ENCODE measurements at regions not wholly inside any gene's neighbourhood (a gene's known extent, or its start where the extent isn't known, plus 50 kb on each side); places are given as distances from the start of the nearest gene placed in this dataset.

GRCh38 chr4:58127680-58128079 lies 1017.5 kb upstream of the IGFBP7 start:
- no peak overlapping the region for H3K27ac ChIP-seq
- no peak for DNase-seq
- TF ChIP-seq CTCF (IDR thresholded peaks at IDR 0.05; ENCODE audit: low read depth, low read length, missing control alignments), result no peak
- no peaks in the 10 kb centered on the region for H3K36me3 ChIP-seq (replicated peaks)
- H3K4me3 ChIP-seq (ENCODE audit: low read depth, low read length), result no peak overlapping the region
- in situ Hi-C loops (cut with HindIII; ENCODE audit: low pct_ligation_motif_present, low sequenced_read_pairs), result no loop called here
- no peaks in the 10 kb centered on the region for H3K27me3 ChIP-seq (replicated peaks)

- Histone ChIP-seq H3K36me3 (replicated peaks) (no peaks in the 10 kb centered on the region), H3K27me3 (replicated peaks) (no peaks in the 10 kb centered on the region), H3K27ac (no peak overlapping the region), H3K4me3 (ENCODE audit: low read depth, low read length) (no peak overlapping the region)
- TF ChIP-seq CTCF (IDR thresholded peaks at IDR 0.05; ENCODE audit: low read depth, low read length, missing control alignments), result no peak
- in situ Hi-C loops (cut with HindIII; ENCODE audit: low pct_ligation_motif_present, low sequenced_read_pairs), result no loop called here
- DNase-seq, result no peak
Observed at GRCh38 chr4:58119298-58119697, 1009.1 kb upstream of the IGFBP7 start.

GRCh38 chr4:58113126-58113525 lies 1002.9 kb upstream of the IGFBP7 start:
- Histone ChIP-seq H3K4me3 (ENCODE audit: low read depth, low read length) (no peak overlapping the region), H3K27ac (no peak overlapping the region), H3K36me3 (replicated peaks) (no peaks in the 10 kb centered on the region), H3K27me3 (replicated peaks) (no peaks in the 10 kb centered on the region)
- DNase-seq, result no peak
- TF ChIP-seq CTCF (IDR thresholded peaks at IDR 0.05; ENCODE audit: low read depth, low read length, missing control alignments), result no peak
- in situ Hi-C loops (cut with HindIII; ENCODE audit: low pct_ligation_motif_present, low sequenced_read_pairs), result no loop called here

GRCh38 chr4:58111818-58112217 lies 1001.6 kb upstream of the IGFBP7 start:
- DNase-seq, result no peak
- Histone ChIP-seq H3K27ac (no peak overlapping the region), H3K36me3 (replicated peaks) (no peaks in the 10 kb centered on the region), H3K27me3 (replicated peaks) (no peaks in the 10 kb centered on the region), H3K4me3 (ENCODE audit: low read depth, low read length) (no peak overlapping the region)
- TF ChIP-seq CTCF (IDR thresholded peaks at IDR 0.05; ENCODE audit: low read depth, low read length, missing control alignments), result no peak
- in situ Hi-C loops (cut with HindIII; ENCODE audit: low pct_ligation_motif_present, low sequenced_read_pairs), result no loop called here

GRCh38 chr4:58093352-58093751 lies 983.2 kb upstream of the IGFBP7 start:
- Histone ChIP-seq H3K4me3 (ENCODE audit: low read depth, low read length) (no peak overlapping the region), H3K27ac (no peak overlapping the region), H3K36me3 (replicated peaks) (no peaks in the 10 kb centered on the region), H3K27me3 (replicated peaks) (no peaks in the 10 kb centered on the region)
- no peak for TF ChIP-seq CTCF (IDR thresholded peaks at IDR 0.05; ENCODE audit: low read depth, low read length, missing control alignments)
- no peak for DNase-seq
- in situ Hi-C loops (cut with HindIII; ENCODE audit: low pct_ligation_motif_present, low sequenced_read_pairs), result no loop called here

- Histone ChIP-seq H3K27me3 (replicated peaks) (no peaks in the 10 kb centered on the region), H3K27ac (no peak overlapping the region), H3K36me3 (replicated peaks) (no peaks in the 10 kb centered on the region), H3K4me3 (ENCODE audit: low read depth, low read length) (no peak overlapping the region)
- no peak for DNase-seq
- TF ChIP-seq CTCF (IDR thresholded peaks at IDR 0.05; ENCODE audit: low read depth, low read length, missing control alignments), result no peak
- in situ Hi-C loops (cut with HindIII; ENCODE audit: low pct_ligation_motif_present, low sequenced_read_pairs), result no loop called here
Observed at GRCh38 chr4:58090539-58090938, 980.4 kb upstream of the IGFBP7 start.

Measured in brain microvascular endothelial cell (primary cell).